ENCODE measurements at regions not wholly inside any gene's neighbourhood (a gene's known extent, or its start where the extent isn't known, plus 50 kb on each side); places are given as distances from the start of the nearest gene placed in this dataset.
"Not testable (repeated sequence)": the region's sequence is repeated elsewhere in the genome, so short reads cannot be mapped to it uniquely, and the experiment has no call there.

DNA sequence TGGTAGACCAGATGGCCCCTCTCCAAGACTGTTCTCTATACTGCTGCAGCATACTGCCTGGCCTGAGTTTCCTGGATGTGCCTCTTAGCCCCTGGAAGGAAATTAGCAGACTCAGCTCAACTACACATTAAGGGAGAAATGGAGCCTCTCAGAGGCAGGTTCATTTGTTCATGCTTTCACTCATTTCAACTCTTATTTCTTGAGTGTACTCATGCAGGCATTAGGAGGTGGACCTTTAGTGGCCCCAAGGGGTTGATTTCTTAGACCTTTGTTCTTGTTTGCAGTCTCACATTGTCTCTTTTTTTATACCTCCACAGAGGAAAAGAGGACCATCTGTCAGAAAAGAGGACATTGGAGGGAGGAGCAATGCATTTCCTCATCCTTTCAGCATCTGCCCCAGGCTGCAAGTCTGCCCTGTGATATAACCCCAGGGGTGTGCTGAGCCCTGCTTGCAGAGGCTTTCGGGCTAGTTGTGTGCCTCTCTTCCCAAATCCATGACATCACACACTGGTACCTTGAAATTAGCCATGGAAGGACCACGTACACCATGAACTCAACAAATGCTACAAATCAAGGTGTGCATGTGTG, 456.2 kb downstream of the CD83 start:
- no peak for DNase-seq

DNA sequence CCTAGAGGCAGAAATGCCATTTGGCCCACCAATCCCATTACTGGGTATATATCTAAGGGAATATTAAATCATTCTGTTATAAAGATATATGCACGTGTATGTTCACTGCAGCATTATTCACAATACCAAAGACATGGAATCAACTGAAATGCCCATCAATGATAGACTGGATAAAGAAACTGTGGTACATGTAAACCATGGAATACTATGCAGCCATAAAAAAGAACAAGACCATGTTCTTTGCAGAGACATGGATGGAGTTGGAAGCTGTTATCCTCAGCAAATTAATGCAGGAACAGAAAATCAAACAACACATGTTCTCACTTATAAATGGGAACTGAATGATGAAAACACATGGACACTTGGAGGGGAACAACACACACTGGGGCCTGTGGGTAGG, 458.4 kb downstream of the CD83 start:
- DNase-seq = no peak

DNA sequence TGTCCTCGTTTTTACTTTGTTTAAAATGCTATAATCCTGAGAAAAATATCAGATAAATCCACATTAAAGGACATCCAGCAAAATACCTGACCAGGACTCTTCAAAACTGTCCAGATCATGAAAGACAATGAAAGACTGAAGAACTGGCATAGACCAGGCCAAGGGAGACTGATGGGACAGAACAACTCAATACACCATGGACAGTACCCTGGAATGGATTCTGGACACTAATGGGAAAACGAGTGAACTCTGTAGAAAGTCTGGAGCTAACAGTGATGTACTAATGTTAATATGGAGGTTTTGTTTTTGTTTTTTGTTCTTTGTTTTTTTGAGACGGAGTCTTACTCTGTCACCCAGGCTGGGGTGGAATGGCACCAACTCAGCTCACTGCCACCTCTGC, 461.4 kb downstream of the CD83 start:
- DNase-seq = no peak

DNA sequence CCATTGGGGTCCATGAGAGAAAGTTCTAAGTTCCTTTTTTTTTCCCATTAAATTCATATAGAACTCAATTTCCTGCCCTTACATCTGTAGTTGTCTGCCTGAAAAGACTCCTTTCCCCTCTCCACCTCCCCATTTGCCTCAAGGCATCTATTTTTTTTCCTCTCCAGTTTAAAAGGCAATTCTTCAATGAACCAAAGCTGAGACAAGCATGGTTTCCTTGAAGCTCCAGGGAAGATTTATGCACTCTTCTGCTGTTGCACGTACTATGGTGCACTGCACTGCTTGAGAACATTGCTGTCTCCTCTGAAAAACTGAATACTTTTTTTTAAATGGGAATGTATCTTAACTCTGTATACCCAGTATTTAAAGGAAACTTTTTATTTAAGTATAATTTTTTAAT, 465.2 kb downstream of the CD83 start:
- no peak for DNase-seq

- no peak for DNase-seq
These were observed 466.3 kb downstream of the CD83 start for GRCh38 chr6:14583826-14584225.

- DNase-seq = no peak
These were observed 466.9 kb downstream of the CD83 start for GRCh38 chr6:14584450-14584849.

- no peak for DNase-seq
These were observed 468.1 kb downstream of the CD83 start for GRCh38 chr6:14585689-14586088.

DNA sequence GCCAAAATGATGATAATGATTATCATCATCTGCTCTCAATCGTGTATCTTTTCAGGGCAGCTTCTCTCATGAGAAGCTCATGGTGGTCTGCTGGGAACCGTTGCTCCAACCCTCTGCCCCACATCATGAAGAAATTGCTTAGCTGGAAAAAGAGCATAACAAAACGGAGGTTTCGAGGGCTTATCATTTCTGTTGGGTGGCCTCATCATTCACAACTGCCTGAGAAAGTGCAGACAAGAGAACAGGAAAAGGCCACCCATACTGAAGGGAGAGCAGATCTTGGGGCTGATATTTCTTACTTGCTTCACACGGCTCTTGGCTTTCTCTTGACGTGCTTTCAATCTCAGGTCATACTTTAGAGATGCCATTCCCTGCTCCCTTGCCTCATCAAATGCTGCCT, 471.6 kb downstream of the CD83 start:
- DNase-seq = no peak

- no peak for DNase-seq
These were observed 473.0 kb downstream of the CD83 start for GRCh38 chr6:14590586-14590985.

DNA sequence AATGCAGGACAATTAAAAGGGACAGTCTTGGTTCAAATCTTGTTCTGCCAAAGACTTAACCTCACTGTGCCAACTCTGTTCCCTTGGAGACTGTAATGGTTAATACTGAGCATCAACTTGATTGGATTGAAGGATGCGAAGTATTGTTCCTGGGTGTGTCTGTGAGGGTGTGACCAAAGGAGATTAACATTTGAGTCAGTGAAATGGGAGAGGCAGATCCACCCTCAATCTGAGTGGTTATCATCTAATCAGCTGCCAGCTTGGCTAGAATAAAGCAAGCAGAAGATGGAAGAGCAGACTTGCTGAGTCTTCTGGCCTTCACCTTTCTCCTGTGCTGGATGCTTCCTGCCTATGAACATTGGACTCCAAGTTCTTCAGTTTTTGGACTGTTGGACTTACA, 474.4 kb downstream of the CD83 start:
- DNase-seq = no peak

GRCh38 chr6:14593286-14593685, 475.7 kb downstream of the CD83 start:
- DNase-seq = no peak

DNA sequence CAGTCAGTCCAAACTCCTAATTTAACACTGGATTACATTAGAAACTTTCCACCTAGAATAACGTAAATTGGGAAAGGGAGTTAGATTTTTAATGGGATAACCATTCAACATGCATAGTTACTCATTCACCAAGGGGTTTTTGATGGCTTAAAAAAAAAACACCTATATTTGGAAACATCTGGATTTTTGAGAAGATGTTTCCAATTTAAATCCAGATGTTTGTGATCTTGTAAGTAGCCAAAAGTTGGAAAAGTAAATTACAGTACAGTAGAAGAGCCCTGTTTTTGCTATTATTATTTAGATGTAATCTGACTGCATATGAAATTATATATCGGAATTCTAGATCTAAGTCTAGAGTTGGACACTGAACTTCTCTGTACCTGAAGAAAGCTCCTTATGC, 478.2 kb downstream of the CD83 start:
- DNase-seq = no peak

GRCh38 chr6:14596410-14596809, 478.8 kb downstream of the CD83 start:
- peak; percentile 91 for DNase-seq

DNA sequence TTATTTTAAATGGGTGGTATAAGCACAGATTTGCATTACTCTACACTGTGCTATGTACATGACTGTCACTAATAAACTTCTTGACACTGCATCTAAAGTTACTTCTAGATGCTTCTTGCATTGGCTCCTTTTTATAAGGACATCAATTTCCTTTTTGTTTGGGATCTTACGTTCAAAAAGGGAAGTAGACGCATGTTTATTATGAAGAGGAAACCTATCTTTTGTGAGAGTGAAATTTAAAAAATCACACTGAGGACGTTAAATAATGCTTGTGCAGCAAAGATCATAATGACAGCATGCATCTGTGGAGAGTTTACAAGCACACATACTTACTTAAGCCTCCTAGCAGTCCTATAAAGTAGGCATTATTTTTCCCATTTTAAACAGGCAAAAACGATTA, 479.5 kb downstream of the CD83 start:
- DNase-seq = peak; percentile 20

- peak; percentile 48 for DNase-seq
These were observed 480.7 kb downstream of the CD83 start for GRCh38 chr6:14598017-14598864.

DNA sequence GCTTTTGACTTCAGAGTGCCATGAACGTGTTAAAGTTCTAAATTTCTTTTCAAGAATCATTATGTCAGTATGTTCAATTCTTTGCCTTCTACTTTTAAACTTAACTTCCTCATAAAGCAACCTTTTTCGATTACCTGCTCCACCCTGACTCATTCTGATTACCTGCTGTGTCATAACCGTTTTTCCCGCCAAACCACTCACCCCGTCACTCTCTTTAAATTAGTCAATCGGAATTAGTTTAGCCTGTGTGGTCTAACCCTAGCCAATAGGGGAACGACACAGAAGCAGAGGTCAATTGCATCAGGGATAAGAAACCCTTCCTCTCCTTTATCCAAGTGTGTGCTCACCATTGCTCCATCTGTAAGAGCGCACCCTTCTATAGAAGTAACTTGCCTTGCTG, 482.7 kb downstream of the CD83 start:
- not testable (repeated sequence) for DNase-seq

DNA sequence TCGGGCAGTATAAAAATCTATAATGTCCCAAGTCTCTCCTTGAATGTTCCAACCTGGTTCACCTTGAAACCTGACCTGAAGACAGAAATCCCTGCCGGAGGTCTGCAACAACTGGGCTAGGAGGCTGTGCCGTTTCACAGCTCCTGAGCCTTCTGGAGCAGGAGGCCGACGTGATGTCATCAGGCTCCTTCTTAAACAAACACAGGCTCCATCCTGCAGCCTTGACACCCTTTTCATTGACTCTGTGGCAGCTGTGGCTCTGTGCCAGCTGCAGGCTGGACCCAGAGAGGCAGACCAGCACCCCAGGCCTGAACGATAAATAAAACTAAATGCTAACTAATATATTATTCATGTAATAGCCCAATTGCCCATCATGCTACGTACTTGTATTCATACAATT, 483.9 kb downstream of the CD83 start:
- DNase-seq = no peak

GRCh38 chr6:14606353-14606752, 488.8 kb downstream of the CD83 start:
- no peak for DNase-seq

DNA sequence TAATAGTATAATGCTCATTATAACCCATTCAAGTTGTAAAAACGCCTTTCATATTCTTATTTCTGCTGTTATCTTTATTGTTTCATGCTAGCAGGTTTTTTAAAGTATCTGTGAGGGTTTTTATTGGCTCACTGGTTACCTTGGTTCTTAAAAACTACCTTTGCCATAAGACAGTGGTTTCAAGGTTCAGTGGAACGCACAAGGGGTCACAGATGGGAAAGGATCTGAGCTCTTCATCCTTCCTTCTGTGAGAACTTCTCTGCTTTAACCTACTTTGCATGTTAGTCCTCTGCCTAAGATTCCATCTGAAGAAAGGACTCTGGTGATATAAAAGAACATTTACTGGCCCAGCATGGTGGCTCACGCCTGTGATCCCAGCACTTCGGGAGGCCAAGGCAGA, 492.6 kb downstream of the CD83 start:
- DNase-seq = no peak

DNA sequence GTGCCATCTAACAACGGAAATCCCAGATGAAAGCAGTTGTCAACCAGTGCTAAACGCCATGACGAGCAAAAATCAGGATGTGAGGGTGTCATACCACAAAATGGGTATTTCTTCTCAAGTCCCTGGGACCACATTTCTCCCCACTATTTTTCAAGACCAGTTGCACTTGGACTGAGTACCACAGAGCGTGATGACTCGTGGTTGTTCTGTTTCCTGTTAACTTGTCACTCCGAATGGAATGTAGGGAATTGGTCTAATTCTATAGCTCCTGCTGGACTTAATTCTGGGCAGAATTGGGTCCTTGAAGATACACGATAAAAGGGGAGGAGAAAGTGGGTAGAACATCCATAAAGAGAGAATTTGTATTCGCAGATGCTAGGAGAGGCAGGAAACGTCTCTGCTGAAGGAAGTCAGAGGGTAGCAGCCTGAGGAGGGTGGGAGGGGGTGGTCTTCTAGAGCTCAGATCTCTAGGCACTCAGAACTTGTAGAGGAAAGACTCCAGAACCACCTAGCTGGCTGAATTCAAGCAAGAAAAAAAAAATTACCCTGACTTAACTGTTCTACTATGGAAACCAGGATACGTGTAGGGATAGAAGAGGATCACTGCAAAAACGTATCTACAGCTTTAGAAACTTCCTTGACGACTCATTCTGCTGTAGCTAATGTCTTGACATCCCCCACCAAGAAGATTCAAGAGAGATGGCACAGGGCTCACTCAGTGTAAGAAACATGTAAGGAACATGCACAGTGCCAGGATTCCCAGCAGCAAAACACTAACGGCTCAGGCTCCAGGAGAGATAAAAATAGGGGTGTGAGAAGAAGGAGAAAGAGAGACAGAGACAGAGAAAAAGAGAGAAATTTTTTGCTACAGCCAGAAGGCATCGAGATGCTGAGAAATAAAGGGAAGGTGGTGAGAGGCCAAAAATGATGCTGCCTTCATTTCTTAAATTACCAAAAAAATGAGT, 494.7 kb downstream of the CD83 start:
- DNase-seq = no peak

GRCh38 chr6:14614631-14615030, 497.1 kb downstream of the CD83 start:
- DNase-seq = peak; percentile 38

- DNase-seq = no peak
These were observed 499.1 kb downstream of the CD83 start for GRCh38 chr6:14616656-14617055.

- no peak for DNase-seq
These were observed 501.3 kb downstream of the CD83 start for GRCh38 chr6:14618759-14619418.
